ENCODE measurements at regions not wholly inside any gene's neighbourhood (a gene's known extent, or its start where the extent isn't known, plus 50 kb on each side); places are given as distances from the start of the nearest gene placed in this dataset.

GRCh38 chr6:47145212-47145611 is 103.1 kb upstream of the ADGRF1 start:
- Histone ChIP-seq H3K4me3 (ENCODE audit: low read depth, low read length) (no peak overlapping the region), H3K36me3 (replicated peaks) (no peaks in the 10 kb centered on the region), H3K27ac (no peak overlapping the region), H3K27me3 (replicated peaks) (no peaks in the 10 kb centered on the region)
- in situ Hi-C loops (cut with HindIII; ENCODE audit: low pct_ligation_motif_present, low sequenced_read_pairs) = no loop called here
- DNase-seq = no peak
- TF ChIP-seq CTCF (IDR thresholded peaks at IDR 0.05; ENCODE audit: low read depth, low read length, missing control alignments) = no peak

- Histone ChIP-seq H3K27me3 (replicated peaks) (no peaks in the 10 kb centered on the region), H3K4me3 (ENCODE audit: low read depth, low read length) (no peak overlapping the region), H3K27ac (no peak overlapping the region), H3K36me3 (replicated peaks) (no peaks in the 10 kb centered on the region)
- no peak for DNase-seq
- in situ Hi-C loops (cut with HindIII; ENCODE audit: low pct_ligation_motif_present, low sequenced_read_pairs) = no loop called here
- TF ChIP-seq CTCF (IDR thresholded peaks at IDR 0.05; ENCODE audit: low read depth, low read length, missing control alignments) = no peak
Observed at GRCh38 chr6:47144306-47144705, 102.2 kb upstream of the ADGRF1 start.

- Histone ChIP-seq H3K27ac (no peak overlapping the region), H3K4me3 (ENCODE audit: low read depth, low read length) (no peak overlapping the region), H3K27me3 (replicated peaks) (no peaks in the 10 kb centered on the region), H3K36me3 (replicated peaks) (no peaks in the 10 kb centered on the region)
- no peak for TF ChIP-seq CTCF (IDR thresholded peaks at IDR 0.05; ENCODE audit: low read depth, low read length, missing control alignments)
- in situ Hi-C loops (cut with HindIII; ENCODE audit: low pct_ligation_motif_present, low sequenced_read_pairs) = no loop called here
- DNase-seq = no peak
Observed at GRCh38 chr6:47141963-47142362, 99.8 kb upstream of the ADGRF1 start.

- H3K27me3 ChIP-seq (replicated peaks) = no peaks in the 10 kb centered on the region
- in situ Hi-C loops (cut with HindIII; ENCODE audit: low pct_ligation_motif_present, low sequenced_read_pairs) = no loop called here
- no peak for TF ChIP-seq CTCF (IDR thresholded peaks at IDR 0.05; ENCODE audit: low read depth, low read length, missing control alignments)
- DNase-seq = no peak
- H3K27ac ChIP-seq = no peak overlapping the region
- H3K36me3 ChIP-seq (replicated peaks) = no peaks in the 10 kb centered on the region
- no peak overlapping the region for H3K4me3 ChIP-seq (ENCODE audit: low read depth, low read length)
Observed at GRCh38 chr6:47141171-47141570, 99.0 kb upstream of the ADGRF1 start.

- peak; percentile 55 for DNase-seq
- in situ Hi-C loops (cut with HindIII; ENCODE audit: low pct_ligation_motif_present, low sequenced_read_pairs) = no loop called here
- Histone ChIP-seq H3K27me3 (replicated peaks) (no peaks in the 10 kb centered on the region), H3K27ac (no peak overlapping the region), H3K36me3 (replicated peaks) (no peaks in the 10 kb centered on the region), H3K4me3 (ENCODE audit: low read depth, low read length) (no peak overlapping the region)
- no peak for TF ChIP-seq CTCF (IDR thresholded peaks at IDR 0.05; ENCODE audit: low read depth, low read length, missing control alignments)
Observed at GRCh38 chr6:47138046-47138445, 95.9 kb upstream of the ADGRF1 start.

- Histone ChIP-seq H3K27me3 (replicated peaks) (no peaks in the 10 kb centered on the region), H3K4me3 (ENCODE audit: low read depth, low read length) (no peak overlapping the region), H3K27ac (no peak overlapping the region), H3K36me3 (replicated peaks) (no peaks in the 10 kb centered on the region)
- in situ Hi-C loops (cut with HindIII; ENCODE audit: low pct_ligation_motif_present, low sequenced_read_pairs) = no loop called here
- TF ChIP-seq CTCF (IDR thresholded peaks at IDR 0.05; ENCODE audit: low read depth, low read length, missing control alignments) = no peak
- no peak for DNase-seq
Observed at GRCh38 chr6:47137073-47137472, 94.9 kb upstream of the ADGRF1 start.

Measured in brain microvascular endothelial cell (primary cell).